Caco-2 (cell line): ENCODE measurements at regions not wholly inside any gene's neighbourhood (a gene's known extent, or its start where the extent isn't known, plus 50 kb on each side); places are given as distances from the start of the nearest gene placed in this dataset.

Experiments
- BruUV-seq: library from RNA; stranded (reverse); fragments of 400-500 nt; replicated peaks from 2 replicates; lab custom pipeline; 2021; lab: Mats Ljungman, UMichigan
- CTCF ChIA-PET: fragments of 300-600 bp; sonication (Branson Sonifier 250); formaldehyde crosslinking; loops from one replicate; lab custom pipeline; 2022; ENCODE audit warnings: antibody characterized with exemption; lab: Charles Lee
- POLR2A ChIA-PET: fragments of 300-600 bp; sonication (Branson Sonifier 250); formaldehyde crosslinking; loops from one replicate; lab custom pipeline; 2022; ENCODE audit warnings: antibody characterized with exemption; lab: Charles Lee
- DNase-seq, 2 experiments: peaks; one replicate each; pipeline versions ENCODE4 v3.0.0 to v3.0.0-alpha.2; 2020 to 2022
- H3K27me3 ChIP-seq: replicated peaks from 2 replicates; pipeline ENCODE4 v1.6.0; 2011; ENCODE audit warnings: low read length; ENCODE audit not compliant: control insufficient read depth, insufficient read depth
- H3K36me3 ChIP-seq: 2 replicates; pipeline ENCODE4 v1.5.1; 2011; ENCODE audit warnings: low read length; ENCODE audit not compliant: control insufficient read depth, insufficient read depth
- H3K4me1 ChIP-seq: fragments of 250-450 bp; sonication (Bioruptor Pico); 2 replicates; pipeline ENCODE4 v1.5.1; 2020; ENCODE audit warnings: mild to moderate bottlenecking
- H3K4me3 ChIP-seq: 2 replicates; pipeline ENCODE4 v1.5.1; 2011; ENCODE audit warnings: low read depth, mild to moderate bottlenecking, control low read depth, low read length
- H3K9me3 ChIP-seq: fragments of 250-450 bp; sonication (Bioruptor Pico); 2 replicates; pipeline ENCODE4 v1.5.1; 2020; ENCODE audit warnings: mild to moderate bottlenecking, moderate library complexity
- H3K27ac Mint-ChIP-seq: one replicate; pipeline ENCODE4 v1.8.0; 2022; ENCODE audit warnings: mixed read lengths; ENCODE audit not compliant: unreplicated experiment
- H3K27me3 Mint-ChIP-seq: one replicate; pipeline ENCODE4 v1.8.0; 2022; ENCODE audit warnings: mixed read lengths; ENCODE audit not compliant: insufficient read depth, unreplicated experiment
- H3K36me3 Mint-ChIP-seq: one replicate; pipeline ENCODE4 v1.8.0; 2022; ENCODE audit warnings: mild to moderate bottlenecking, mixed read lengths; ENCODE audit not compliant: insufficient read depth, unreplicated experiment
- H3K4me1 Mint-ChIP-seq: one replicate; pipeline ENCODE4 v1.8.0; 2022; ENCODE audit warnings: low read depth, mixed read lengths; ENCODE audit not compliant: unreplicated experiment
- H3K4me3 Mint-ChIP-seq: one replicate; pipeline ENCODE4 v1.8.0; 2022; ENCODE audit warnings: mild to moderate bottlenecking, moderate library complexity, mixed read lengths; ENCODE audit not compliant: unreplicated experiment
- H3K9me3 Mint-ChIP-seq: one replicate; pipeline ENCODE4 v1.8.0; 2022; ENCODE audit warnings: mixed read lengths; ENCODE audit not compliant: unreplicated experiment
- CTCF ChIP-seq, 2 experiments: fragments of 200-600 bp in 1 of 2; IDR thresholded peaks; 1 replicate in 1 of 2; 2 replicates in 1 of 2; pipeline versions ENCODE4 v1.5.1 to v1.8.0; 2011 to 2022; ENCODE audit warnings: antibody characterized with exemption in 1 of 2, control low read depth in 1 of 2, inconsistent platforms in 1 of 2, low read depth in 1 of 2, low read length in 1 of 2, mild to moderate bottlenecking in 1 of 2, moderate library complexity in 1 of 2; ENCODE audit not compliant: insufficient read depth in 1 of 2, severe bottlenecking in 1 of 2, unreplicated experiment in 1 of 2
- intact Hi-C: fragments of 100-400 bp; cut with micrococcal nuclease; formaldehyde crosslinking; loops from one replicate; pipeline ENCODE4 v1.10.0; 2022; ENCODE audit not compliant: unreplicated experiment

GRCh38 chr5:96088706-96089498, 127.3 kb upstream of the ELL2 start:
- H3K27ac Mint-ChIP-seq: no peak overlapping the region
- POLR2A ChIA-PET: interaction anchor here (0.6 kb wide), 1 partner anchor 240 kb away, joined by 7 read pairs; no protein-coding TSS in a partner anchor
- no peak for TF ChIP-seq CTCF (IDR thresholded peaks at IDR 0.05; ENCODE audit: insufficient read depth in 1 of 2, low read depth in 1 of 2, low read length in 1 of 2, severe bottlenecking in 1 of 2, unreplicated experiment in 1 of 2)
- Histone ChIP-seq H3K4me1 (peaks cover 6% of the 10 kb centered on the region; the same call in 1 of the 2 replicates), H3K9me3 (no peaks in the 10 kb centered on the region), H3K4me3 (no peak overlapping the region), H3K36me3 (no peaks in the 10 kb centered on the region), H3K27me3 (no peaks in the 10 kb centered on the region)
- no peak overlapping the region for H3K4me3 Mint-ChIP-seq
- H3K9me3 Mint-ChIP-seq: no peaks in the 10 kb centered on the region
- no TSS peak for BruUV-seq
- intact Hi-C loops: no loop called here
- CTCF ChIA-PET: interaction anchor here (0.6 kb wide), 1 partner anchor 117 kb away, joined by 4 read pairs; no protein-coding TSS in a partner anchor
- DNase-seq: no peak
- H3K4me1 Mint-ChIP-seq: peaks cover 12% of the 10 kb centered on the region
- H3K36me3 Mint-ChIP-seq: no peaks in the 10 kb centered on the region
- no peaks in the 10 kb centered on the region for H3K27me3 Mint-ChIP-seq

DNA sequence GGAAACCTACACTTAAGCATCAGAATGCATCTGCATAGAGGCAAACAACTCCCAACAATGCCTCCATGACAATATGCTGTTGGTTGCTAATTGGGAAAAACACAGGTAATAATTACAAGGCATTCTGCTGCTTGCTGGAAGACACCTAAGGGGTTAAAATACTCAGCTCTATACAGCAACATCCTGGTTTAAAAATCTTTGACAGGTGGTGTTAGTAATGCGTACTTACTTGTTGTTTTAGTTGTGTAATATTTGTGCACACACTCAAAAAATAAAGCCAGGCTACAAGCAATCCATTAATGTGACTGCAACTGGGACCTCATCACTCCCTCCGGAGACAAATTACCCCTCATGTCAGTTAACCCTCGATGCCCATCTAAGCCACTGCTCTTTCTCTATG, 126.3 kb upstream of the ELL2 start:
- peaks cover 2% of the 10 kb centered on the region for H3K4me1 Mint-ChIP-seq
- H3K36me3 ChIP-seq: no peaks in the 10 kb centered on the region
- H3K27me3 Mint-ChIP-seq: no peaks in the 10 kb centered on the region
- intact Hi-C loops: no loop called here
- no peaks in the 10 kb centered on the region for H3K9me3 Mint-ChIP-seq
- no peaks in the 10 kb centered on the region; the same call in 1 of the 2 replicates for H3K4me1 ChIP-seq
- no peak overlapping the region for H3K4me3 Mint-ChIP-seq
- ChIA-PET CTCF (no interaction called here), POLR2A (no interaction called here)
- H3K27me3 ChIP-seq: no peaks in the 10 kb centered on the region
- DNase-seq: no peak
- H3K9me3 ChIP-seq: no peaks in the 10 kb centered on the region
- no TSS peak for BruUV-seq
- no peak for TF ChIP-seq CTCF (IDR thresholded peaks at IDR 0.05; ENCODE audit: insufficient read depth in 1 of 2, low read depth in 1 of 2, low read length in 1 of 2, severe bottlenecking in 1 of 2, unreplicated experiment in 1 of 2)
- no peaks in the 10 kb centered on the region for H3K36me3 Mint-ChIP-seq
- H3K27ac Mint-ChIP-seq: no peak overlapping the region
- H3K4me3 ChIP-seq: no peak overlapping the region

DNA sequence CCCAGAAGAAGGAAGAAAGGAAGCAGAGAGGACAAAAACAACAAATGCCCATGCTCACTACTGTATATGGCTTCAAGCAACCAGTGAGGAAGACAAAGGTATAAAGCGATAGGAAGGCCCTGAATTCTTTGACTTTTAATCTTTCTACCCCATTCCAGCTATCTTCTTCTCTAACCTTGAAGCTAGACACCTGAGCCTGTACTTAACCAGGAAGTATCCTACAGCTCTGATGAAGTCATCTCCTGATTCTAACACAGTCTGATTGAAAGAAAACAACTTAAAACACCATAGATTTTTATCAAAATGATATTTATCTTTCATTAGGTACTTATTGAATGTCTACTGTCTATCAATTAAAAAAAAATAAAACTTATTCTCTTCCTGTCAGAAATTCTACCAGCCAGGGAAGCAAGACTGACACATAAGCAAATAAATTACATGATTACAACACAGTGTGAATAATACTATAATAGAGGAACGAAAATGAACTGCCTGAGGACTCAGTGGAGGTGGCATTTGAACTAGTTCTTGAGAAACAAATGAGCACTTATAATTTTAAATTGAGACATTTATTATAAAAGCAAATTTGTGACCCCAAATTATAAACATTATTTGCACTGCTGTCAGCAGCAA, 123.3 kb upstream of the ELL2 start:
- BruUV-seq: no TSS peak
- CTCF ChIA-PET: no interaction called here
- no peak for DNase-seq

More for the DNA sequence above, 123.3 kb upstream of the ELL2 start:
- H3K9me3 Mint-ChIP-seq: no peaks in the 10 kb centered on the region
- H3K27ac Mint-ChIP-seq: no peak overlapping the region
- no peak for TF ChIP-seq CTCF (IDR thresholded peaks at IDR 0.05; ENCODE audit: insufficient read depth in 1 of 2, low read depth in 1 of 2, low read length in 1 of 2, severe bottlenecking in 1 of 2, unreplicated experiment in 1 of 2)
- Histone ChIP-seq H3K4me3 (no peak overlapping the region), H3K27me3 (no peaks in the 10 kb centered on the region), H3K4me1 (no peaks in the 10 kb centered on the region; the same call in 1 of the 2 replicates), H3K9me3 (no peaks in the 10 kb centered on the region), H3K36me3 (no peaks in the 10 kb centered on the region)
- H3K4me1 Mint-ChIP-seq: peaks cover 8% of the 10 kb centered on the region
- H3K4me3 Mint-ChIP-seq: no peak overlapping the region
- H3K36me3 Mint-ChIP-seq: no peaks in the 10 kb centered on the region
- POLR2A ChIA-PET: no interaction called here
- H3K27me3 Mint-ChIP-seq: no peaks in the 10 kb centered on the region
- intact Hi-C loops: no loop called here
